ENCODE measurements at regions not wholly inside any gene's neighbourhood (a gene's known extent, or its start where the extent isn't known, plus 50 kb on each side); places are given as distances from the start of the nearest gene placed in this dataset.

DNA sequence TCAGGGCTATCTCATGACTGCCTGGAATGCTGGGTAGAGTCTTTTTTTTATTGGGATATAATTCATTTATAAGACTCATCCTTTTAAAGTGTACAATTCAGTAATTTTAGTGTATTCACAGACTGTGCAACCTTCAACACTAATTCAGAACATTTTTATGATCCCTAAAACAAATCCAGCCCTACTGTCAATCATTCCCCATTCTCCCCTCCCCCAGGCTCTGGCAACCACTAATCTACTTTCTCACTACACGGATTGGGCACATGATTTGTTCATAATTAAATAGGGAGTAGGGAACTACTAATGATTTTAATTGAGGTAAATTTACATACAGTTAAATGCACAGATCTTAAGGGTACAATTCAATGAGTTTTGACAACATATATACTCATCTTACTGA, 225.7 kb downstream of the CDCA7 start:
- TF ChIP-seq, protein P1, sequence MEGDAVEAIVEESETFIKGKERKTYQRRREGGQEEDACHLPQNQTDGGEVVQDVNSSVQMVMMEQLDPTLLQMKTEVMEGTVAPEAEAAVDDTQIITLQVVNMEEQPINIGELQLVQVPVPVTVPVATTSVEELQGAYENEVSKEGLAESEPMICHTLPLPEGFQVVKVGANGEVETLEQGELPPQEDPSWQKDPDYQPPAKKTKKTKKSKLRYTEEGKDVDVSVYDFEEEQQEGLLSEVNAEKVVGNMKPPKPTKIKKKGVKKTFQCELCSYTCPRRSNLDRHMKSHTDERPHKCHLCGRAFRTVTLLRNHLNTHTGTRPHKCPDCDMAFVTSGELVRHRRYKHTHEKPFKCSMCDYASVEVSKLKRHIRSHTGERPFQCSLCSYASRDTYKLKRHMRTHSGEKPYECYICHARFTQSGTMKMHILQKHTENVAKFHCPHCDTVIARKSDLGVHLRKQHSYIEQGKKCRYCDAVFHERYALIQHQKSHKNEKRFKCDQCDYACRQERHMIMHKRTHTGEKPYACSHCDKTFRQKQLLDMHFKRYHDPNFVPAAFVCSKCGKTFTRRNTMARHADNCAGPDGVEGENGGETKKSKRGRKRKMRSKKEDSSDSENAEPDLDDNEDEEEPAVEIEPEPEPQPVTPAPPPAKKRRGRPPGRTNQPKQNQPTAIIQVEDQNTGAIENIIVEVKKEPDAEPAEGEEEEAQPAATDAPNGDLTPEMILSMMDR (conservative IDR thresholded peaks at IDR 0.05; ENCODE audit: low read length) = no peak
- TF ChIP-seq EZH2phosphoT487 (IDR thresholded peaks at IDR 0.05; ENCODE audit: borderline replicate concordance) = no peak
